C4-2B (cell line): ENCODE measurements at regions not wholly inside any gene's neighbourhood (a gene's known extent, or its start where the extent isn't known, plus 50 kb on each side); places are given as distances from the start of the nearest gene placed in this dataset.

ENCODE experiments used
- CTCF ChIP-seq: fragments of 450-650 bp; conservative IDR thresholded peaks from 2 replicates; pipeline ENCODE4 v1.5.1; 2017; ENCODE audit warnings: mild to moderate bottlenecking
- ZFX ChIP-seq: fragments of 450-650 bp; IDR thresholded peaks from 2 replicates; pipeline ENCODE4 v1.6.1; 2017

DNA sequence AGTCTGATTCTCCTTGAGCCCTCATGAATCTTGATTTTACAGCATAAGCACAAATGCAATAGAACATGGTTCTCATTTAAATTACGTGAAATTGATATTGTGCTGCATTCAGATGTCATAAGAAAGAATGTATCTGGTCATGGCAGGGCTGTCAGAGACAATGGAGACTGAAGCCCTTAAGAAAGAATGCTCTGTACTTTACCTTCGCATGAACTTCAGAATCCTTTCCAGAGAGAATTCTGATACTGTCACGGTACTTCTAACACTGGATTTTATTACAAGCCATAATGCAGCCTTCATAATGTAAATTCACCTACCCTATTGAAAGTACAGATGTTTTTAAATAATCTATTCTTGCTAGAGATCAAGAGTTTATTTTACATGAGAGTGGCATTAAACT is 677.9 kb upstream of the ADGRL3 start:
- no peak for TF ChIP-seq CTCF
- no peak for TF ChIP-seq ZFX
